ENCODE measurements at regions not wholly inside any gene's neighbourhood (a gene's known extent, or its start where the extent isn't known, plus 50 kb on each side); places are given as distances from the start of the nearest gene placed in this dataset.

- H4K20me1 ChIP-seq (ENCODE audit: insufficient read depth, low read length) = no peaks in the 10 kb centered on the region
- H2AFZ ChIP-seq (ENCODE audit: low read depth, low read length) = no peak overlapping the region
- H3K79me2 ChIP-seq (ENCODE audit: low read length) = no peaks in the 10 kb centered on the region
- no peak overlapping the region for H3K4me3 ChIP-seq (ENCODE audit: low read length)
- no peaks in the 10 kb centered on the region for H3K9me3 ChIP-seq (ENCODE audit: insufficient read depth, low read length)
- H3K4me1 ChIP-seq (ENCODE audit: low read length) = no peaks in the 10 kb centered on the region
- H3K9ac ChIP-seq (ENCODE audit: low read length) = no peak overlapping the region
- H3K4me2 ChIP-seq (ENCODE audit: low read length) = no peak overlapping the region
- TF ChIP-seq CTCF (IDR thresholded peaks at IDR 0.05; ENCODE audit: low read depth, low read length) = no peak
- no peak for TF ChIP-seq EZH2phosphoT487 (IDR thresholded peaks at IDR 0.05; ENCODE audit: low read depth)
- H3K27me3 ChIP-seq (ENCODE audit: low read depth, low read length) = no peaks in the 10 kb centered on the region
- no peak overlapping the region for H3K27ac ChIP-seq (ENCODE audit: low read length)
- no peaks in the 10 kb centered on the region for H3K36me3 ChIP-seq (replicated peaks; ENCODE audit: low read depth, low read length)
Measured at GRCh38 chr15:97683831-97684230, 276.7 kb upstream of the ARRDC4 start.

GRCh38 chr15:97684249-97684648 lies 276.3 kb upstream of the ARRDC4 start:
- no peak overlapping the region for H3K4me2 ChIP-seq (ENCODE audit: low read length)
- H3K27me3 ChIP-seq (ENCODE audit: low read depth, low read length) = no peaks in the 10 kb centered on the region
- no peak overlapping the region for H3K27ac ChIP-seq (ENCODE audit: low read length)
- TF ChIP-seq CTCF (IDR thresholded peaks at IDR 0.05; ENCODE audit: low read depth, low read length) (no peak), EZH2phosphoT487 (IDR thresholded peaks at IDR 0.05; ENCODE audit: low read depth) (no peak)
- H3K9me3 ChIP-seq (ENCODE audit: insufficient read depth, low read length) = no peaks in the 10 kb centered on the region
- no peaks in the 10 kb centered on the region for H3K36me3 ChIP-seq (replicated peaks; ENCODE audit: low read depth, low read length)
- H3K4me3 ChIP-seq (ENCODE audit: low read length) = no peak overlapping the region
- H4K20me1 ChIP-seq (ENCODE audit: insufficient read depth, low read length) = no peaks in the 10 kb centered on the region
- no peaks in the 10 kb centered on the region for H3K79me2 ChIP-seq (ENCODE audit: low read length)
- H2AFZ ChIP-seq (ENCODE audit: low read depth, low read length) = no peak overlapping the region
- no peak overlapping the region for H3K9ac ChIP-seq (ENCODE audit: low read length)
- no peaks in the 10 kb centered on the region for H3K4me1 ChIP-seq (ENCODE audit: low read length)

GRCh38 chr15:97686324-97686723 lies 274.2 kb upstream of the ARRDC4 start:
- no peaks in the 10 kb centered on the region for H3K9me3 ChIP-seq (ENCODE audit: insufficient read depth, low read length)
- no peak overlapping the region for H3K27ac ChIP-seq (ENCODE audit: low read length)
- no peaks in the 10 kb centered on the region for H3K79me2 ChIP-seq (ENCODE audit: low read length)
- no peak overlapping the region for H3K4me2 ChIP-seq (ENCODE audit: low read length)
- H3K4me1 ChIP-seq (ENCODE audit: low read length) = no peaks in the 10 kb centered on the region
- no peak overlapping the region for H3K9ac ChIP-seq (ENCODE audit: low read length)
- no peak overlapping the region for H3K4me3 ChIP-seq (ENCODE audit: low read length)
- H3K36me3 ChIP-seq (replicated peaks; ENCODE audit: low read depth, low read length) = no peaks in the 10 kb centered on the region
- no peak for TF ChIP-seq CTCF (IDR thresholded peaks at IDR 0.05; ENCODE audit: low read depth, low read length)
- no peak for TF ChIP-seq EZH2phosphoT487 (IDR thresholded peaks at IDR 0.05; ENCODE audit: low read depth)
- no peaks in the 10 kb centered on the region for H3K27me3 ChIP-seq (ENCODE audit: low read depth, low read length)
- H2AFZ ChIP-seq (ENCODE audit: low read depth, low read length) = no peak overlapping the region
- no peaks in the 10 kb centered on the region for H4K20me1 ChIP-seq (ENCODE audit: insufficient read depth, low read length)

GRCh38 chr15:97687654-97688053 lies 272.8 kb upstream of the ARRDC4 start:
- H3K9me3 ChIP-seq (ENCODE audit: insufficient read depth, low read length) = no peaks in the 10 kb centered on the region
- no peak for TF ChIP-seq EZH2phosphoT487 (IDR thresholded peaks at IDR 0.05; ENCODE audit: low read depth)
- no peak for TF ChIP-seq CTCF (IDR thresholded peaks at IDR 0.05; ENCODE audit: low read depth, low read length)
- no peak overlapping the region for H3K4me2 ChIP-seq (ENCODE audit: low read length)
- no peaks in the 10 kb centered on the region for H3K36me3 ChIP-seq (replicated peaks; ENCODE audit: low read depth, low read length)
- H3K27ac ChIP-seq (ENCODE audit: low read length) = no peak overlapping the region
- H3K4me3 ChIP-seq (ENCODE audit: low read length) = no peak overlapping the region
- no peaks in the 10 kb centered on the region for H4K20me1 ChIP-seq (ENCODE audit: insufficient read depth, low read length)
- no peaks in the 10 kb centered on the region for H3K4me1 ChIP-seq (ENCODE audit: low read length)
- H3K27me3 ChIP-seq (ENCODE audit: low read depth, low read length) = no peaks in the 10 kb centered on the region
- H3K79me2 ChIP-seq (ENCODE audit: low read length) = no peaks in the 10 kb centered on the region
- no peak overlapping the region for H3K9ac ChIP-seq (ENCODE audit: low read length)
- H2AFZ ChIP-seq (ENCODE audit: low read depth, low read length) = no peak overlapping the region

All from OCI-LY3 (cell line).